Lung (tissue), 11 donors: ENCODE measurements at regions not wholly inside any gene's neighbourhood (a gene's known extent, or its start where the extent isn't known, plus 50 kb on each side); places are given as distances from the start of the nearest gene placed in this dataset.

ENCODE experiments used
- ATAC-seq: fragments of 200-7000 bp; cut with Tn5 transposase; one replicate; pipeline ENCODE4 v1.9.1; 2020; ENCODE audit warnings: moderate number of reproducible peaks; ENCODE audit not compliant: insufficient read depth, low FRiP score
- DNase-seq, 3 donors: peaks; one replicate each; pipeline ENCODE4 v3.0.0-alpha.2; 2013 to 2017
- H3K27ac ChIP-seq, 2 donors: one replicate each; pipeline ENCODE4 v1.5.1; 2013; ENCODE audit warnings: mild to moderate bottlenecking in 2 of 2, moderate library complexity in 2 of 2, control low read depth in 1 of 2, inconsistent platforms in 1 of 2, low read depth in 1 of 2, low read length in 1 of 2
- H3K27me3 ChIP-seq, 3 donors: one replicate each; pipeline ENCODE4 v1.5.1; 2013; ENCODE audit warnings: low read length in 2 of 3; ENCODE audit not compliant: control insufficient read depth in 3 of 3, insufficient read depth in 3 of 3
- H3K36me3 ChIP-seq, 4 donors: one replicate each; pipeline ENCODE4 v1.5.1; 2013; ENCODE audit warnings: low read length in 4 of 4, mild to moderate bottlenecking in 1 of 4, moderate library complexity in 1 of 4; ENCODE audit not compliant: control insufficient read depth in 4 of 4, insufficient read depth in 4 of 4
- H3K4me1 ChIP-seq, 5 donors: one replicate each; pipeline ENCODE4 v1.5.1; 2013; ENCODE audit warnings: low read length in 5 of 5, mild to moderate bottlenecking in 2 of 5, moderate library complexity in 1 of 5; ENCODE audit not compliant: control insufficient read depth in 5 of 5, insufficient read depth in 5 of 5
- H3K4me3 ChIP-seq: one replicate; pipeline ENCODE4 v1.5.1; 2013; ENCODE audit warnings: mild to moderate bottlenecking, control low read depth, moderate library complexity
- H3K9ac ChIP-seq, 2 donors: one replicate each; pipeline ENCODE4 v1.5.1; 2013; ENCODE audit warnings: low read length in 2 of 2, control low read depth in 1 of 2; ENCODE audit not compliant: insufficient read depth in 1 of 2
- H3K9me3 ChIP-seq, 4 donors: one replicate each; pipeline ENCODE4 v1.5.1; 2013; ENCODE audit warnings: low read length in 3 of 4, mild to moderate bottlenecking in 1 of 4, moderate library complexity in 1 of 4; ENCODE audit not compliant: control insufficient read depth in 4 of 4, insufficient read depth in 3 of 4
- WGBS, 2 donors: extraction: QIAGEN DNeasy Blood & Tissue Kit; methylation state at CpG; one replicate each; pipeline ENCODE4 v1.1.7; 2013; 5-methylcytosine and 5-hydroxymethylcytosine counted together
- TF ChIP-seq, protein P1 (sequence below): IDR thresholded peaks from 2 replicates; pipeline ENCODE4 v1.5.1; 2012; ENCODE audit warnings: mild to moderate bottlenecking; ENCODE audit errors: control extremely low read depth, extremely low read depth
- donor health status: control.
- donor health status: control.
- donor health status: Bipolar disorder and iron deficiency.
- donor health status: healthy.
- donor health status: DM: yes; HTN: yes; CAD: no.

DNA sequence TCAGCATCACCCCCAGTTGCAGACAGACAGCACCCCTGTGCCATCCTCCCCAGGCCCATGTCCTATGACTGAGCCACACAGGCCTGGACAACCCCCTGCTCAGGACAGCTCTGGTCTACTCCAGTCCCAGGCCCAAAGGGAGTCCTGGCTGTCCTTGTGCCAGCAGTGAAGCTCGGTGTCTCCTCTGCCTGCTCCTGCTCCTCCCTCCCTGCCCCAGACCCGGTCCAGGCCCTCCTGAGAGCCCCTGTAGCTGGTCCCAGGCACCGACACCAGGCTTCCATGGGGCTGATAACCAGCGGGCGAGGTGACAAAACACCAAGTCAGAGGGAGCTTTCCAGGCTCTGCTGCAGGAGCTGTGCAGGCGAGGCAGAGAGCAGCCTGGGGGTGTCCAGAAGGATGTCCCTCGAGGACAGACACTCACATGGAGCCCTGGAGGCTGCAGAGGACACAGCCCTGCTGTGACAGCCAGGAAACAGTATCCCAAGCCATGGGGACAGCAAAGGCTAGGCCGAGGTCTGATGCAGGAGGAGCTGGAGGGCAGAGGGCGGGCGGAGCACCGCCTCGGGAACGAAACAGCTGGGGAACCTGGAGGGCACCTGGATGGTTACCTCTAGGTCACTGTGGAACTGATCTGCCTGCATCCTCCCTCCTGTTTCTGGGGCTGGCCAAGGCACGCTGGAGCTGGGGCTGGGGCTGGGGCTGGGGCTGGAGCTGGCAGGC is 103.8 kb upstream of the PRR20G start:
- Histone ChIP-seq H3K9ac (no peak overlapping the region), H3K4me1 (peaks cover 0 to 1% (median 0%) of the 10 kb centered on the region in 5 donors), H3K36me3 (no peaks in the 10 kb centered on the region), H3K27me3 (peaks cover 0 to 6% (median 3%) of the 10 kb centered on the region in 3 donors), H3K9me3 (peaks cover 0 to 2% (median 0%) of the 10 kb centered on the region in 4 donors), H3K27ac (no peak overlapping the region), H3K4me3 (no peak overlapping the region)
- DNase-seq, result no peak
- no peak for ATAC-seq
- TF ChIP-seq, protein P1, sequence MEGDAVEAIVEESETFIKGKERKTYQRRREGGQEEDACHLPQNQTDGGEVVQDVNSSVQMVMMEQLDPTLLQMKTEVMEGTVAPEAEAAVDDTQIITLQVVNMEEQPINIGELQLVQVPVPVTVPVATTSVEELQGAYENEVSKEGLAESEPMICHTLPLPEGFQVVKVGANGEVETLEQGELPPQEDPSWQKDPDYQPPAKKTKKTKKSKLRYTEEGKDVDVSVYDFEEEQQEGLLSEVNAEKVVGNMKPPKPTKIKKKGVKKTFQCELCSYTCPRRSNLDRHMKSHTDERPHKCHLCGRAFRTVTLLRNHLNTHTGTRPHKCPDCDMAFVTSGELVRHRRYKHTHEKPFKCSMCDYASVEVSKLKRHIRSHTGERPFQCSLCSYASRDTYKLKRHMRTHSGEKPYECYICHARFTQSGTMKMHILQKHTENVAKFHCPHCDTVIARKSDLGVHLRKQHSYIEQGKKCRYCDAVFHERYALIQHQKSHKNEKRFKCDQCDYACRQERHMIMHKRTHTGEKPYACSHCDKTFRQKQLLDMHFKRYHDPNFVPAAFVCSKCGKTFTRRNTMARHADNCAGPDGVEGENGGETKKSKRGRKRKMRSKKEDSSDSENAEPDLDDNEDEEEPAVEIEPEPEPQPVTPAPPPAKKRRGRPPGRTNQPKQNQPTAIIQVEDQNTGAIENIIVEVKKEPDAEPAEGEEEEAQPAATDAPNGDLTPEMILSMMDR, result no peak
- WGBS, 2 donors, result 80 to 81% methylated on average over 14 of the region's 14 CpGs

DNA sequence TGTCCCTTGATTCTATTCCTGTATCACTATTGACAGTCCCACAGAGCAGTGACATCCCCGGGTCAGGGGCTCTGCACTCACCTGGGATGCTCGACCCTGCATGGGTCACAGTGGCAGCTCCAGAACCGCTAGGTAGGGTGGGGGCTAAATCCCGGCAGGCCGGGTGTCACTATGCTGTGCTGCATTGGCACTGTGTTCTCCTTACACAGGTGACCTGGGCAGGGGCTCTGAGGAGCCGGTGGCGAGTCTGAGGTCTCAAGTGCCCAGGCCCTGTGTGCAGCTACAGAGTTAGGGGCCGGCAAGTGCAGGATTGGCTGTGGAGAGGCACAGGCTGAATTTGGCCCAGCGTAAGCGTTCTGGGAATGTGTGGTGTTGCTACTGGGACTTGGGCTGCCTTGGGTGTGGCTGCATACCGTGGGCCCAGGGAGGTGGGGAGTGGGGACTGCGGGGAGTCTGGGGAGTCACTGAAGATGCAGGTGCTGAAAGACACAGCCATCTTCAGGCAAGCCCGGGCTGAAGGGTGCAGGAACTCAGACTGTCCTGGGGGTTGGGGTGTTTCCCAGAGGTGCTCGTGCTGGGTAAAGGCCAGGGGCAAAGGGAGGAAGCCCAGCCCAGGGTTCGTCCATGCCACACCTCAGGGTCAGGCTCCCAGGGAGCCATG is 102.6 kb upstream of the PRR20G start:
- no peak overlapping the region for H3K9ac ChIP-seq
- DNase-seq, result no peak
- no peaks in the 10 kb centered on the region for H3K36me3 ChIP-seq
- peaks cover 0 to 6% (median 0%) of the 10 kb centered on the region in 3 donors for H3K27me3 ChIP-seq
- no peak overlapping the region for H3K27ac ChIP-seq
- 69 to 76% methylated on average over 15 of the region's 15 CpGs for WGBS, 2 donors
- no peak for ATAC-seq
- no peak overlapping the region for H3K4me3 ChIP-seq
- peaks cover 0 to 2% (median 0%) of the 10 kb centered on the region in 4 donors for H3K9me3 ChIP-seq
- peaks cover 0 to 1% (median 0%) of the 10 kb centered on the region in 5 donors for H3K4me1 ChIP-seq
- TF ChIP-seq, protein P1, result no peak

DNA sequence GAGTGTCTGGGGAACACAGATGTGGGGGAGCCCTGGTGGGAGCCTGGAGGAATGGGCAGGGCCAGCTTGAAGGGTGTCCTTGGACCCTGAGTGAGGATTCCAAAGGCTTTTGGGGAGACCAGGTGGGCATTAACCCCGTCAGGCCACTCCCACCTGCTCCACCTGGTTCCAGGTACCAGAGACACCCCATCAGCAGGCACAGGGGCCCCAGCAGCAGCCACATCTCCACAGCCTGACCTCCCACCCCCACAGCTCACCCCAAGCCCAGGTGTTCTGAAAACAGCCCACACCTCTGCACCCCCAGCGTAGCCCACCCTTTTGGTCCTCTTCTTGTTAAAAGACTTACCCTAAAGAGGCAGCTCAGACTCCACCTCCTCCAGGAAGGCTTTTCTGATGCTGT is 102.1 kb upstream of the PRR20G start:
- Histone ChIP-seq H3K27ac (peak overlapping the region in 1 of 2 donors; percentile 15), H3K9ac (no peak overlapping the region), H3K9me3 (peaks cover 0 to 2% (median 0%) of the 10 kb centered on the region in 4 donors), H3K4me1 (peaks cover 0 to 1% (median 0%) of the 10 kb centered on the region in 5 donors), H3K36me3 (no peaks in the 10 kb centered on the region), H3K27me3 (peaks cover 0 to 6% (median 0%) of the 10 kb centered on the region in 3 donors), H3K4me3 (no peak overlapping the region)
- ATAC-seq (no peak), DNase-seq (no peak)
- TF ChIP-seq, protein P1, result no peak
- 75 to 95% methylated on average over 2 of the region's 2 CpGs for WGBS, 2 donors
